Ramos (cell line): ENCODE measurements at regions not wholly inside any gene's neighbourhood (a gene's known extent, or its start where the extent isn't known, plus 50 kb on each side); places are given as distances from the start of the nearest gene placed in this dataset.

Experiments used
- in situ Hi-C: fragments of 300-500 bp; cut with MboI; formaldehyde crosslinking; loops from one replicate; pipeline ENCODE4 v1.14.3; 2022; ENCODE audit warnings: low sequenced_read_pairs; ENCODE audit not compliant: unreplicated experiment

GRCh38 chr20:40949346-40949745, 79.3 kb upstream of the TOP1 start:
- in situ Hi-C loops, result no loop called here

- in situ Hi-C loops, result loop anchor here (25.0 kb wide), 3 partner anchors 515 to 790 kb away; no protein-coding TSS in a partner anchor
Measured at GRCh38 chr20:40952136-40952535, 76.5 kb upstream of the TOP1 start.

- in situ Hi-C loops, result loop anchor here (25.0 kb wide), 3 partner anchors 516 to 791 kb away; no protein-coding TSS in a partner anchor
Measured at GRCh38 chr20:40953416-40953815, 75.2 kb upstream of the TOP1 start.

GRCh38 chr20:40953856-40954255, 74.8 kb upstream of the TOP1 start:
- in situ Hi-C loops, result loop anchor here (25.0 kb wide), 3 partner anchors 517 to 792 kb away; no protein-coding TSS in a partner anchor

GRCh38 chr20:40954521-40955165, 74.0 kb upstream of the TOP1 start:
- in situ Hi-C loops, result loop anchor here (25.0 kb wide), 3 partner anchors 517 to 792 kb away; no protein-coding TSS in a partner anchor

- in situ Hi-C loops, result loop anchor here (25.0 kb wide), 3 partner anchors 518 to 793 kb away; no protein-coding TSS in a partner anchor
Measured at GRCh38 chr20:40955326-40955725, 73.3 kb upstream of the TOP1 start.

- in situ Hi-C loops, result loop anchor here (25.0 kb wide), 3 partner anchors 519 to 794 kb away; no protein-coding TSS in a partner anchor
Measured at GRCh38 chr20:40955826-40956225, 72.8 kb upstream of the TOP1 start.

- in situ Hi-C loops, result loop anchor here (25.0 kb wide), 3 partner anchors 519 to 794 kb away; no protein-coding TSS in a partner anchor
Measured at GRCh38 chr20:40956542-40957264, 71.9 kb upstream of the TOP1 start.

- in situ Hi-C loops, result loop anchor here (25.0 kb wide), 3 partner anchors 520 to 795 kb away; no protein-coding TSS in a partner anchor
Measured at GRCh38 chr20:40957265-40957760, 71.3 kb upstream of the TOP1 start.

GRCh38 chr20:40958598-40958997, 70.0 kb upstream of the TOP1 start:
- in situ Hi-C loops, result loop anchor here (25.0 kb wide), 3 partner anchors 521 to 796 kb away; no protein-coding TSS in a partner anchor

- in situ Hi-C loops, result loop anchor here (10.0 to 25.0 kb wide), 4 partner anchors 522 to 1075 kb away; no protein-coding TSS in a partner anchor
Measured at GRCh38 chr20:40959325-40960092, 69.1 kb upstream of the TOP1 start.

GRCh38 chr20:40960101-40960500, 68.5 kb upstream of the TOP1 start:
- in situ Hi-C loops, result loop anchor here (10.0 to 25.0 kb wide), 4 partner anchors 523 to 1075 kb away; no protein-coding TSS in a partner anchor

GRCh38 chr20:40960521-40960956, 68.1 kb upstream of the TOP1 start:
- in situ Hi-C loops, result loop anchor here (10.0 to 25.0 kb wide), 4 partner anchors 523 to 1076 kb away; no protein-coding TSS in a partner anchor

GRCh38 chr20:40961176-40961575, 67.4 kb upstream of the TOP1 start:
- in situ Hi-C loops, result loop anchor here (10.0 to 25.0 kb wide), 4 partner anchors 524 to 1076 kb away; no protein-coding TSS in a partner anchor

- in situ Hi-C loops, result loop anchor here (10.0 to 25.0 kb wide), 4 partner anchors 525 to 1077 kb away; no protein-coding TSS in a partner anchor
Measured at GRCh38 chr20:40961686-40962640, 66.7 kb upstream of the TOP1 start.

GRCh38 chr20:40962733-40963504, 65.7 kb upstream of the TOP1 start:
- in situ Hi-C loops, result loop anchor here (10.0 to 25.0 kb wide), 4 partner anchors 526 to 1078 kb away; no protein-coding TSS in a partner anchor

- in situ Hi-C loops, result loop anchor here (10.0 to 25.0 kb wide), 4 partner anchors 526 to 1079 kb away; no protein-coding TSS in a partner anchor
Measured at GRCh38 chr20:40963505-40963845, 65.1 kb upstream of the TOP1 start.

GRCh38 chr20:40965671-40966070, 63.0 kb upstream of the TOP1 start:
- in situ Hi-C loops, result loop anchor here (5.0 to 25.0 kb wide), 6 partner anchors 127 to 1081 kb away; partner anchors contain the start of gene LPIN3
